Suppressor macrophage treated with lipopolysaccharide for 1 hour (primary cell): ENCODE measurements at regions not wholly inside any gene's neighbourhood (a gene's known extent, or its start where the extent isn't known, plus 50 kb on each side); places are given as distances from the start of the nearest gene placed in this dataset.

Source experiments
- DNase-seq, 3 donors: peaks; one replicate each; pipeline ENCODE4 v3.0.0-alpha.2; 2020 to 2022

DNA sequence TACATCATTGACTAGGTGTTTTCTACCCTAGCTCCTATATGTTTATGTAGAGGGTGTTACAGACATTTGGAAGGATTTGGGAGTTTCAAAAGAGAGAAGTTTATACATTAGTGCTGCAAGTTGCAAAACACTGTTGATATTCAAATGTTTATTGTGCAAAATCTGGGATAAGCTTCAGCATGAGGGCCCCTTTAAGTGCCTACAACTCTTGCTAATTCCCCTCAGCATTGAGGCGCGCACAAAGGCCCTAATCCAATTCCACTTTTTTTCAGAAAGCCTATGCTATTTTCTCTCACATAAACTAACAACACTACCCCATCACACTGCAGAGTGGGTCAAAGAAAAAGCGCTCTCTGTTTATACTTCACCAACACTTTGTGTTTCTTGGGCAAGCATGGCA lies 208.0 kb downstream of the NR2F2 start:
- no peak for DNase-seq

DNA sequence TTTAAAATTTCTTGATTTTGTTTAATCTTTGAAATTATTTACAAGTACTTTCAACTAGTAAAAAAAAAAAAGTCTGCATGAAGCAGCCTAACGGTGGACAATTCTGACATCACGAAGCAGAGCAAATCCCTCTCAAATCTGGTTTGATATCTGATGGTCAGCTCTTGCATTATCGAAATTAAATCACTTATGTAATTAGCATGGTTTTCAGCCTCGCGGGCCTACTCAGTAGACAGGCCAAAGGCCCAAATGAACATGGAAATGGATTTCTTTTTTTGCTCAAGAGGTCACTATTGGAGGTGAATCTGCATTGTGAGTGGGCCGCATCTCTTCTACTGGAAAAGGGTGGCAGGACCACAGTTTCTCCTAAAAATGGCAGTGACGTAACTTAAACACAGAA lies 209.8 kb downstream of the NR2F2 start:
- DNase-seq = no peak

DNA sequence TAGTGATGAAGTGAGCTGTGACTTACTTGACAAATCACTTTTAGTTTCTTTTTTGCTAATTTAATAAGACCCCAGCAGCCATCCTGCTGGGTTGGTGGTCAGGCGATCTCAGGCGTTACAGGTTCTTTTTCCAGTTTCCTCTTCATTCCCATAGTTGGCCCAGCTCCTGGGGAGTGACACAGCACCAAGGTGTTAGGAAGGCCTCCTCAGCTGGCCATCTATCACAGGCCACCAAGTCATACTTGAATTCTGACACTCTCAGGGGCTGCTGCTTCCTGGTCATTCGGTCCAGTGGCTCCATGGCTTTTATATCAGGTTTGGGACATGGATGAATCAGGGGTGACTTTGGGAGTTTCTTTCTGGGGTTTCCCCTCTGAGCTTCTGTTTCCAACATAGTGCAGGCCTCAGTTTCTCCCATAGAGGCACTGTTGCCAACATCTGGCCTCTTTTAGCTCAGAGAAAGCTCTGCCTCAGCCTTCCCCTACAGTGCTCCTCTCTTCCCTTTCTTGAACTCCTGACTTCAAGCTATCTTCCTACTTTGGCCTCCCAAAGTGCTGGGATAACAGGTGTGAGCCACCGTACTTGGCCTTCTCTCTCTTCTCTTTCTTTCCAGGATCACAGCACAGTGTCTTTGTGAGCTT lies 211.8 kb downstream of the NR2F2 start:
- DNase-seq = peak in 1 of 3 donors; percentile 0

DNA sequence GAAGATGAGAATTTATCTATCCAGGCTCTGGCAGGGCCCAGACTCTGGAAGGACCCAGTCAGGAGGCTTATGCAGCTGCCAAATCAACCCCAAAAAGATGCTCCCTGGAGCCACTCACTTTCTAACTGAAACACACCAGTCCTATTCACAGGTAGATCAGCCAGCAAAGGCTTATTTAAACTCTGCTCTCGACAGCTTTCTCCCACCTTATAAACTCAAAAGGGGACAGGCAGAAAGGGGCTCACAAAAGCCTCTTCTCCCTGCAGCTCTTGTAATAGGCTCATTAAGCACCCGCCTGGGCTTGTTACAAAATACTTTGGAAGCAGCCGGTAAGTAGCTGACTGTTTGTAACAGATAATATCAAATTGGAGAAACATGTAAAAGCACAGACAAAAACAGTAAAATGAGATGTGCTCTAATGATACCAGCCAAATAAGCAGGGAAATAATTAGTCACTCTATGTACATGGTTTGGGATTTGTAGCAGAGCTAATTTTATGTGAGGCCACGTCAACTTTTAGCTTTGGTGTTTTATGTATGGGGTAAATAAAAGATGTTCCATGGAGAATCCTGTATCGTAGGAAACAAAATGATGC lies 213.8 kb downstream of the NR2F2 start:
- DNase-seq = no peak

DNA sequence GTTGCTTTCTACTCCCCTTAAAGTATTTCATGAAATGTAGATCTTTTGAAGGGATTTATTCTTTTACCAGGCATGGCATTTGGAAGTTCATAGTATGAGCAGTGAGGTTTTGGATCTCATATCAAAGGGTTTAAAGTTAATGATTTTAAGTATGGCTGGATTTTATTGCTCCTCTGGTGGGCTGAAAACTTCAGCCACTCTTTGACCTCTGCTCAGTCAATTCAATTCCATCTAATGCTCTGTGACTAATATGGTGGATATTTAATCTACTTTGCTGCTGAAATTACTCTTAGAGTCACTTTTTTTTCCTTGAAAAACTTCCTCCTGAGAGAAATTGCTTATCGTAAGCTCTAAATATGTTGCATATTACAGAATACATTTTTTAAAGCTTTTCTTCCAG lies 218.6 kb downstream of the NR2F2 start:
- DNase-seq = no peak

DNA sequence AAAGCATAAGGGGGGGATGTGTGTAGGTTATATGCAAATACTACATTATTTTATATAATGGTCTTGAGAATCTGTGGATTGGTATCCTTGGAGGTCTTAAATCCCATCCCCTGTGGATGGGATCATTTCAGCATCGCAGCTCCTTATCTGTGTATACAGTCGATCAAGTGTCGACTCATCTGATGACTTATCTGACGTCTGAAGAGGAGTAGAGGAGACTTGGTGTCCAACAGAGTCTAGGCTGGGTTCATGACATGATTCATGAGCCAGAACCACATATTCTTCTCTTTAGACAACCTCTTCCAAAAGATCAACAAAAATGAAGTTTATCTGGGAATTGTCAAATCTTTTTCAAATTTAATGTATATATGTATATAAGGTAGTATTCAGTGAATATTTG lies 220.7 kb downstream of the NR2F2 start:
- DNase-seq = no peak

DNA sequence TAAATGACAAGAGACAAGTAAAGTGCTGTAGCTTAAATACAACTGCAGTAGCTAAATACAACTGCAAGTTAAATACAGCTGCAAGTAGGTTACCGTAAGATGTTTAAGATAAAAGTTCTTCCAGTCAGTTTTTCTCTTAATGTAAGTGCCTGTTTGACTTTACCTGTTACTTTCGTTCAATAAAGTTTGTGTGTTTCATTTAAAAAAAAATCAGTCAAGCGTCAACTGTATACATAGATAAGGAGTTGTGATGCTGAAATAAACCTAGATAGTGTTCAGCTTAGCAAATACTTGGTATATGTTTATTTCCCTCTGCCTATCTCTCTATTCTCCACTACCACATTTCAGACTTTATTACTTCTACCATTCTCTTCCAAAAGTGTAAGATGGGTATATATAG lies 221.2 kb downstream of the NR2F2 start:
- DNase-seq = no peak

DNA sequence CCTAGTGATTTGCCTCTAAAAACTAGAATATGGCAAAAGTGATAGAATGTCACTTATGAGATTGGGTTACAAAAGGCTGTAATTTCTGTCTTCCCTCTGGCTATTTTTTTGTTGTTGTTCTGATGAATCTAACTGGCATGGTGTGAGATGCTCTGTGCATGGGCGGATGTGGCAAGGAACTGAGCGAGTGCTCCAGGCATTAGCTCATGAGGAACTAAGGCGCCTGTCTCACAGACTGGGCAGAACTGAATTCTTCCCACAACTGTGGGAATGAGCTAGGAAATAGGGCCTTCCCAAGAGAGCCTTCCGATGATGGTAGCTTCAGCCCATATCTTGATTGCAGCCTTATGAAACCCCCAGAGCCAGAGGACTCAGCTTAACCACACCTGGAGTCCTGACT lies 222.5 kb downstream of the NR2F2 start:
- no peak for DNase-seq

DNA sequence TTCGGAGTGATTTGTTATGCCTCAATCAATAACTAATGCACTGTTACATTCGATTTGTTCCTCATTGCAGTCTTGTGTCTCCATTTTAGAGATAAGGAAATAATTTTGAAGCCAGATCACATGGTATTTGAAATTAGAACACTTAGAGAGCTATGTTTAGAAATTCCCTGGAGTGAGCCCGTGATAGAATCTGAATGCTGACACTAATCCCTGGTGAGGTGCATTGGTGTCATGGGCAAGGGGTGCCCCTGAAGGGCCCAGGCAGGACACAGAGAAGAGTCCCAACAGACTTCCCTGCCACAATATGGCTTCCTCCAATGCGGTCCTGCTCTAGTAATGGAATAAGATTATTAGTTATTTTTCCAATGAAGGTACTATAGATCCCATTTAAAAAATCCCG lies 223.0 kb downstream of the NR2F2 start:
- DNase-seq = no peak

DNA sequence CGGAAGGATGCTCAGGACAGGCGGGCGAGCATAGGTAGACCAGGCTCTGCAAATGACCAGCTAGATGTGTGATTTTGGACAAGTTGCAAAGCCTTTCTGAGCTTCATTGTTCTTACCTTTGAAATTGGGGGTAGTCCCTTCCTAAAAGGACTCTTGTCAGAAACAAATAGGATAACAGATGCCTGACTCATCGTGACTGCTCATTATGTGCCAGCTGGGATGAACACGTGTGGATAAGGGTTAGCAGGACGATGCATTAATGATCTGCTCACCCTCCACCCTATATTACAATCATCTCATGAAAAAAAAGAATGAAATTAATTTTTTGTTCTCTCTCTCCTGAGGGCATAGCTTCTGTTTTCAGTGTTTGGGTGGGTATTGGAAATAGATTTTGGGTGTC lies 223.4 kb downstream of the NR2F2 start:
- DNase-seq = no peak

DNA sequence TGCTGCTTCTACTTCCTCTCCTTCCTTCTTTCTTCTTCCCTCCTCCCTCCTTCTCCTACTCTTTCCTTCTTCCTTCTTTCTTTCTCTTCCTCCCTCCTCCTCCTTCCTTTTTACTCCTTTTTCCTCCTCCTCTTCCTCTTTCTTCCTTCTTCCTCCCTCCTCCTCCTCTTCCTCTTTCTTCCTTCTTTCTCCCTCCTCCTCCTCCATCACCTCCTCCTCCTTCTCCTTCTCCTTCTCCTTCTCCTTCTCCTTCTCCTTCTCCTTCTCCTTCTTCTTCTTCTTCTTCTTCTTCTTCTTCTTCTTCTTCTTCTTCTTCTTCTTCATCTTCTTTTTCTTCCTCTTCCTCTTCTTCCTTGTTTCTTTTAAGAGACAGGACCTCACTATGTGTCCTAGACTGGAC lies 224.0 kb downstream of the NR2F2 start:
- no peak for DNase-seq

DNA sequence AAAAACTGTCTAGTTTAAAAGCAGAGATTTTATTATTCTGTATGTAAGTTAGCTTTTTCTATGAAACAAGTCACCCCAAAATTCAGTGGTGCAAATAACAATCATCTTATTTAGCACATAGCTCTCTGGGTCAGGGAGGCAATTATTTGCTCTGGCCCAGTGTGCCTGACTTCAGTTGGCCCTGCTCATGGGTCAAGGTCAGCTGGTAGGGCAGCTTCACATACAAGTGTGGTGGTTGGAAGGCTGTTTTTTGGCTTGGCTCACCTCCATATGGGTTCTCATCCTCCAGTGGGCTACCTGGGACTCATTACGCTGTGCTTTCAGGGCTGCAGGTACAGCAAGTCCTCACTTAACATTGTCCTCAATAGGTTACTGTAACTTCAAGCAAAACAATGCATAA lies 228.6 kb downstream of the NR2F2 start:
- no peak for DNase-seq

DNA sequence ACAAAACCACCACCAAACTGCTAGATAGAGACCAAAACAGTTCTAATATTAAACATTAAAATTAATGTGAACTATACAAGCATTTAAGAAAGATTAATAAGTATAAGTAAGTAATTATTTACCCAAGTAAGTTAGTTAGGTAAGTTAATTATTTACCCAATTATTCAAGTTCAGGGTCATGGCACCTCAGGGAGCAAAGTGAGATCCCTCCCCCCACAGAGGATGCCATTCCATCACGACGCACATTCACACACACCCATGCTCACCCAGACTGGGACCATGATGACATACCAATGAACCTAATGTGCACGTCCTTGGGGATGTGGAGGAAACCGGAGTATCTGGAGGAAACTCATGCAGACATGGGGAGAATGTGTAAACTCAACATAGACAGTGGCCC lies 229.1 kb downstream of the NR2F2 start:
- DNase-seq = no peak

DNA sequence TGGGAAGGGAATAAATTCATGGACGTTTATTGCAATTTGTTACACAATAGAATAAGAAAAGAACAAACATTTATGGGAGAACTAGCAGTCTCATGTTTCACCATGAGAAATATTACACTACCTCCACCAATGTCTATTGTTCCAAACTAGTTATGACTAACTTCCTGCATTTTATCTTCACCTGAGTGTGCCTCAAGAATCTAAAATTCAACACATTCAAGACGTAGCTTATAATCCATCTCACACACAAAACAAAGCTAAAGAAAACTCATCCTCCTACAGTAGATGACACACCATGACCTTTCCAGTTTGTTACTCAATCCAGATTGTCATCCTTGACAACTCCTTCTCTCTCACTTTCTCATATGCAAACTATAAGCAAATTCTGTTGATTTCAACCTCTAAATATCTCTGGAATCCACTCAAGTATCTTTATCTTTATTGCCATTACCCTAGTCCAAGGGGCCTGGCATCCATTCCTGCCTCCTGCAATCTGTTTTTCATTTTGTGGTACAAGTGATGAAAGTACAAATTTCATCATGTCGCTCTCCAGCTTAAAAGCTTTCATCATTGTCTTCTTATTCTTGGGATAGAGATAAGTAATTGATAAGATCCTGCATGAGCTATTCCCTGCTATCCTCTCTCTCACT lies 229.9 kb downstream of the NR2F2 start:
- no peak for DNase-seq

DNA sequence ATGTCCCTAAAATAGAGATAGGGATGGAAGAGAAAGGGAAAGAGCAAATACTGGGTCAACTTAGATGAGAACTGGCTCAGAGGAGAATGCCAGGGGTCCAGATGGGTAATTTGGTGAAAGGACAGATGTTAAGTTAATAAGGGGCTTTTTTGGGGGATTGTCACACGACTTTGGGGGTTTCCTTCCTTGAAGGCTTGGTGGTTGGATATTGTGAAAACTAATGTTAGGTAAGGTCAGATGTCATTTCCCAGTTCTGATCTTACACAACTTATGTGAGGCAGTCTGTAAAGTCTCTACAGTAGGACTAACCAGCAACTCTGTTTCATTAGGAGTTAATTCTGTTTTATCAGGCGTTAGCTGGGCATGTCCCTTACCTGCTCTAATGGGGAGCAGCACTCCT lies 231.1 kb downstream of the NR2F2 start:
- no peak for DNase-seq

DNA sequence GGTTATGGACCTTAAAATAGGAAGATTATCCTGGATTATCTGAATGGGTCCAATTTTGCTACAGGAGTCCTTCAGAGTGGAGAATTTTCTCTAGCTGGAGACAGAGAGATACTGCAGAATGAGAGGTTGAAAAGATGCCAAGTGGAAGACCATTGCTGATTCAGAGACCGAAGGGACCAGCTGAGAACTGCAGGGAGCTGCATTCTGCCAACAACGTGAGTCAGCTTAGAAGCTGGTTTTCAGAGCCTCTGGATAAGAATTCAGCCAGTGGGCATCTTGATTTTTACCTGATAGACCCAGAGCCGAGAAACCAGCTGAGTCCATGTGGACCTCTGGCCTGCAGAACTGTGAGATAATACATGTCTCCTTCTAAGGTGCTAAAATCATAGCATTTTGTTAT lies 234.0 kb downstream of the NR2F2 start:
- DNase-seq = no peak

DNA sequence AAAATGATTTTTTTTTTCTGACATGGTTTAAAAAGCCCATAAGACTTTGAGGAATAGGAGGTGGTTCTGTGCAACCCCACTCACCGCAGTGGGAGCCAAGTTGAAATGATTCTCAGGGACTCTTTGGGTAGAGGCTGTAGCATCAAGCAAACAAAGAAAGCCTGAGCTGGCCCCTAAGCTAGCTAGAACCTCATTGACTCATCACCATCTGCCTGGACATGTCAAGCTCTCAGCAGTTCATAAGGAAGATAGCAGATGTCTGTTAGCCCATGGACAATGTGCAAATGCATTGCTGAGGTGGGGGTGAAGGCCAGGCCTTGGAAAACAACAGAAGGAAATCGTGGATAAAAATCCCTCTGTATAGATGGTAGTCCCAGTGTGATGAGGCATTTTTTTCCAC lies 234.8 kb downstream of the NR2F2 start:
- no peak for DNase-seq

DNA sequence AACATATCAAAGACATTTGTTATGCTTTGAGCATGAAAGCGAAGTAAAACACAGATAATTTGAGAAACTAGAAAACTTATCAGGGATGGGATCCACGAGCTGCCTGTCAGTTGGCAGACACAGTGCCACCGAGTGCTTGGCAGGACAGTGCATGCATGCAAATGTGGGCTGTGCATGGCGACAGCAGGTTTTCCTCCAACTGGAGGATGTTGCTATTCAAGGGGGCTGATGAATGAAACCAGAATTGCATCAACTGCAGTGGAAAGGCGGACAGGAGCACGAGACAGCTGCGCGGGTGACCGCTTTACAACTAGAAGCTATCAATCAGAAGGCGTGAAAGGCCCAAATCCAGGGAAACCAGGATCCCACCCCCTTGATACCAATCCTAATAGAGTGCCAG lies 244.3 kb downstream of the NR2F2 start:
- DNase-seq = no peak

DNA sequence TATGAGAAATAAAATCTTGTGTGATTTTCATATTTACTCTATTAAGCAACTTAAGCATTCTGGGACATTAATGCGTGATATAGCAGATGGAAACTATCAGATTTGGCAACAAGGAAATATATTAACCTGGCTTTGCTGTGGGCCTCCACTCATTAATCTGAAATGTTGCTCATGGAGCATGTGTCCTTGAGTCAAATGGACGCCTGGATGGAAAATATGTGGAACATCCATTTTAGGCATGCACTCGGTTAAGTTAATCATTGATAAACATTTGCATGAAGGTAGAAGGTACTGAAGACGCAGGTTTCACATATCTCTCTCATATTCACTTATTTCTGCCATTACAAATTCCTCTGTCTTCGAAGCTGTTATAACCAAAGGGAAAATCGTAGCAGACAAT lies 246.1 kb downstream of the NR2F2 start:
- DNase-seq = no peak

DNA sequence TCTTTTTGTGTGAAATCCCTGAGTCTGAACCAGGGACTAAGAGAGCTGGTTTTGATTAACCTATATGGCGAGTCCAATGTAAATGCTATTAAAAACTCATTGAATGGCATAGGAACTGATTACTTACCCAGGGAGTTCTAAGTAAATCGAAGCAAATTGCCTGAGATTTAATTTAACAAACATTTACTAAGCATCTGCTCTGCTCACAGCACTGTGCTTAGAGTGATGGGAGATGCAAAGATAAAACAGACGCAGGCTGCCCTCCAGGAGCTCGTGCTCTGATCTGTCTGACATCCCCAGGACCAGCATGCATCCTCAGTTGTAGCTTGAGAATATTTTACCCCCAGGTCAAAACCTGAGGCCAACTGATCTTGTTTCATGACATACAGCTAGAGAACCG lies 247.9 kb downstream of the NR2F2 start:
- no peak for DNase-seq

DNA sequence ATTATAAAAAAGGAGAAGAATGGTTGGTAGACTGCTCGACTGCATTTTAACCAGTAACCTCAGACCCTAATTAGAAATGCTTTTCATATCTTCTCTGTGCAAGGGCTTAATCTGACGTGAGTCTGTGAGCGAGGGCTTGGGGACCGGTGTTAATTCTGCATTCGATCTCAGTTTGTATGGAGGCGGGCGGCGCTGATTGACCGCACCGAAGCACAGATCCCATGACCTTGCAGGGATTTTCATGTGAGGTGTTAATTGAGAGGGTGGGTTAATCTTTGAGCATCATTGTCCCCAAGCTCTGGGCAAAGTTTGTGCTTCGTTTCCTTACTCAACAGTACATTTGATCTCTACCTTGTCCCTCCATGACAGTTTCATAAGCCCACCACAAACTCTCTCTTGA lies 250.9 kb downstream of the NR2F2 start:
- no peak for DNase-seq

DNA sequence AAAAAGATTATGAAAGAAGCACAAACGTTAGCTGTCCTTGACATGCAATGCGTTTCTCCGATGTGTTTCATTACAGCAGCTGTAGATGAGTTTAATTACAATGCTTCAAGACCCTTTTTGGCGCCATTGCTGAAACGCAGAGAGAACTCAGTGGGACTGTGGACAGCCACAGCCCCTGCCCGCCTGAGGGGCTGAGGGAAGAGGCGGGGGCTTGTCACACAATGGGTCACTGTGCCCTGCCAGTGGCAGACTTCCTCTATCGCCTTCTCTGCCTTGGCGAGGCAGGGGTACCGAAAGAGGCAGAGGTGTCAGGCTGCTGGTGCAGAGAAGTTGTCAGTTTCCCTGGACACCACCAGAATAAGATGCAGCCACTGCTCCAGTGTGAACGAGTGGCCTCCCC lies 252.0 kb downstream of the NR2F2 start:
- peak in 1 of 3 donors; percentile 5 for DNase-seq

DNA sequence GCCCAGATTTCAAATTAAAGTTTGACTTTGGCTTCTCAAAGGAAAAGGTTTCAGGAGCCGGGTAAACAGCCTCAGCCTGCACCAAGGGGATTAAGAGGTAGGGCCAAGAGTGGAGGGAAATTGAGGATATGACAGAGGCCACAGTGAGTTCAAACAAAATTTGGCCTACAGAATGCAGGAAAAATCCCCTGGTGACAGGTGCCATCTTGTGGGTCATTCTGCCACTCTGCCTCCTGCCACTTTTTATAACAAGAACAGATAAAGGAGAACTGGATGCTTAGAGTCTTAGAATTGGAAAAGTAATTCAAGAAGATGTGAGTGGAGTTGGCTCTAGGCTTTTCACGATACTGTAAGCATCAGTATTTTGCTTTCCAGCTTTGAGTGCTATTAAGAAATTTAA lies 253.2 kb downstream of the NR2F2 start:
- DNase-seq = no peak

DNA sequence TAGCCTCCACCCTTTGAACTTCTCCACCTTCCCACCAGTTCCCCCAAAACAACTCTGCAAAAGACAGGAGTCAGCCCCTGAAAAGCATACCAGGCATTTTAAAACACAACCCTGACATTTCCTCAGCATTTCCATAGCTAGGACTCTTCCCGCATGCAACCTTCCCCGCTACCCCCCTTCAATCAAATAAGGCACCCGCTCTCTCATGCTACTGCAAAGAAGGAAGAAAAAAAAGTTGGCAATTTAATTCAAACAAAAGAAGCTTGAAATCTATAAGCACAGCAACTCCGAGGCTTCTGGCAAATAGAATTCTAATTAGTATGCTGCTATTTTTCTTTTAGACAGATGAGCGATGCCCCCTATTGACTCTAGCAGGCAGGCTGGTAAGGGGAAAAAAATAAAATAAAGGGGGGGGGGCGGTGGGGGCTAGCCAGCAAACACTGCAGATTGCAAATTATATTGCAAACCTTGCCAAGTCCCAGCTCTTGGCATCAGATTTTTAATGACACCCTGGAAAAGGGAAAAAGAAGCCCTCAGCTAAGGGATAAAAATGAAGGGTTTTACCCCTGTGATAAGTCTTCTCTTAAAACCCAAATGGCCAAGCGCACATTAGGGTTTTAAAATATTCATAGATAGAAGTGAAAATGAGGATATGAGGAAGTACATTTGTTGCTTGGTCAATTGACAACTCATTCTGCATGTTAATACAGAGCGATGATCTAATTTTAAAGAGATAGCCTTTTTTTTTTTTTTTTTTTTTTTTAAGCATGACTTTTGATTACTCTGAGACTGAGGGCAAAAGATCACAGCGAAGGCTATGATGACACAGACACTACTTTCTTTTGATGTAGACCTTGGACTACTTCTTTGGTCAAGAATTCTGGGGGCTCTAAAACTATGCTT lies 255.2 kb downstream of the NR2F2 start:
- peak; percentile 39 to 84 (median 72) for DNase-seq
